IMR-90 (cell line): ENCODE measurements at regions not wholly inside any gene's neighbourhood (a gene's known extent, or its start where the extent isn't known, plus 50 kb on each side); places are given as distances from the start of the nearest gene placed in this dataset.

Experiments
- CEBPB ChIP-seq: IDR thresholded peaks from 2 replicates; pipeline ENCODE4 v1.6.1; 2012; ENCODE audit warnings: low read depth, low read length, improper control_type of control experiment
- MAFK ChIP-seq: IDR thresholded peaks from 2 replicates; pipeline ENCODE4 v1.6.1; 2012; ENCODE audit warnings: low read depth, low read length, improper control_type of control experiment
- MXI1 ChIP-seq: IDR thresholded peaks from 2 replicates; pipeline ENCODE4 v1.6.1; 2012; ENCODE audit warnings: low read depth, mild to moderate bottlenecking, low read length, moderate library complexity, borderline replicate concordance
- POLR2A ChIP-seq: IDR thresholded peaks from 2 replicates; pipeline ENCODE4 v1.6.1; 2012; ENCODE audit warnings: mild to moderate bottlenecking, low read depth, low read length
- SMC3 ChIP-seq: fragments of 150-350 bp; IDR thresholded peaks from 2 replicates; pipeline ENCODE4 v1.6.1; 2016; ENCODE audit warnings: low read depth, mild to moderate bottlenecking, antibody characterized with exemption, low read length, moderate library complexity
- TF ChIP-seq, protein P1 (sequence below): conservative IDR thresholded peaks from 2 replicates; pipeline ENCODE4 v1.5.1; 2012; ENCODE audit warnings: mild to moderate bottlenecking, low read depth, low read length, improper control_type of control experiment
- TF ChIP-seq, protein P2 (sequence below): fragments of 150-350 bp; IDR thresholded peaks from 2 replicates; pipeline ENCODE4 v1.6.1; 2017; ENCODE audit warnings: mild to moderate bottlenecking, antibody characterized with exemption, low read length, low read depth

DNA sequence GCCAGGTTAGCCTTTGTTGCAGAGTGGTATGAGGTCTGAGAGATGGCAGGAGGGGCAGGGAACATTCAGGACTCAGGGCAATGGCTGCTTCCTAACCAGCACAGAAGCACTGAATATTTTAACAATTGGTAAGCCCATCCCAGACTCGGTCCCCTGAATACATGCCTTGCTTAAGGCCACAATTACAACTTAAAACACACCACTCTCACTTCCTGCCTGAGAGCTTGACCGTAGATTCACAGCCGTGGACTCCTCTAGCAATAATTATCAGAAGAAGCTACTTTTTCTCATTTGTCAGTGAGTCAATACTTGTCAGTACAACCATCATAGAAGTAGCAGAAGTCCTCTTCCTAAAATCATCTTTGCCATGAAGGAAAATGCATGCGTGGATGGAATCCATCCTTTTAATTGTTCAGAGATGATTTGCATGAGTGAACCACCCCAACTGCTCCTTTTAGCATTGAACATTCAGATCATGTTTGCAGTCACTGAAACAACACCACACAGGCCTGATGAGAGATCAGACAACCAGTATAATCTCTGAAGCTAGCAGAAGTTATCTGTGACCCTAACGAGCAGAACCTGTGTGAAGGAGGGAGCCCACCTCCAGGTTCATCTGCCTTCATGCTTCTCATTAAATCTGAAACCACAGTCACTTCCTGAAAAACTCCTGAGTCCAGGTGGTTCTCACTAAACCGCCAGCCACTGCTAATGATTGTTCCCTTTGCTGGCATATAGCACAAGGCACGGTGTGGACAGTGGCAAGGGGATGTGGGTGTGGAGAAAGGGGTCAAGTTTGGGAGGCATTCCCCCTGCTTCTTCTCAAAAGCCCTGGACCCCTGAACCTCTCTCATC is 333.9 kb upstream of the CNR1 start:
- TF ChIP-seq POLR2A (no peak), MXI1 (no peak), SMC3 (no peak), CEBPB (no peak), MAFK (no peak)
- TF ChIP-seq, protein P1, sequence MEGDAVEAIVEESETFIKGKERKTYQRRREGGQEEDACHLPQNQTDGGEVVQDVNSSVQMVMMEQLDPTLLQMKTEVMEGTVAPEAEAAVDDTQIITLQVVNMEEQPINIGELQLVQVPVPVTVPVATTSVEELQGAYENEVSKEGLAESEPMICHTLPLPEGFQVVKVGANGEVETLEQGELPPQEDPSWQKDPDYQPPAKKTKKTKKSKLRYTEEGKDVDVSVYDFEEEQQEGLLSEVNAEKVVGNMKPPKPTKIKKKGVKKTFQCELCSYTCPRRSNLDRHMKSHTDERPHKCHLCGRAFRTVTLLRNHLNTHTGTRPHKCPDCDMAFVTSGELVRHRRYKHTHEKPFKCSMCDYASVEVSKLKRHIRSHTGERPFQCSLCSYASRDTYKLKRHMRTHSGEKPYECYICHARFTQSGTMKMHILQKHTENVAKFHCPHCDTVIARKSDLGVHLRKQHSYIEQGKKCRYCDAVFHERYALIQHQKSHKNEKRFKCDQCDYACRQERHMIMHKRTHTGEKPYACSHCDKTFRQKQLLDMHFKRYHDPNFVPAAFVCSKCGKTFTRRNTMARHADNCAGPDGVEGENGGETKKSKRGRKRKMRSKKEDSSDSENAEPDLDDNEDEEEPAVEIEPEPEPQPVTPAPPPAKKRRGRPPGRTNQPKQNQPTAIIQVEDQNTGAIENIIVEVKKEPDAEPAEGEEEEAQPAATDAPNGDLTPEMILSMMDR, result no peak
- TF ChIP-seq, protein P2, sequence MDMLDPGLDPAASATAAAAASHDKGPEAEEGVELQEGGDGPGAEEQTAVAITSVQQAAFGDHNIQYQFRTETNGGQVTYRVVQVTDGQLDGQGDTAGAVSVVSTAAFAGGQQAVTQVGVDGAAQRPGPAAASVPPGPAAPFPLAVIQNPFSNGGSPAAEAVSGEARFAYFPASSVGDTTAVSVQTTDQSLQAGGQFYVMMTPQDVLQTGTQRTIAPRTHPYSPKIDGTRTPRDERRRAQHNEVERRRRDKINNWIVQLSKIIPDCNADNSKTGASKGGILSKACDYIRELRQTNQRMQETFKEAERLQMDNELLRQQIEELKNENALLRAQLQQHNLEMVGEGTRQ, result no peak
